SU-DHL-6 (cell line): ENCODE measurements at regions not wholly inside any gene's neighbourhood (a gene's known extent, or its start where the extent isn't known, plus 50 kb on each side); places are given as distances from the start of the nearest gene placed in this dataset.

Experiments
- CTCF ChIP-seq: fragments of 200-600 bp; sonication (generic); IDR thresholded peaks from one replicate; pipeline ENCODE4 v1.5.1; 2017; ENCODE audit warnings: antibody characterized with exemption, mild to moderate bottlenecking, low read length, moderate library complexity; ENCODE audit not compliant: insufficient read depth, poor library complexity, severe bottlenecking
- EZH2phosphoT487 ChIP-seq: fragments of 200-600 bp; sonication (generic), shearing (Covaris generic); conservative IDR thresholded peaks from 2 replicates; pipeline ENCODE4 v1.6.1; 2018; ENCODE audit warnings: mild to moderate bottlenecking, antibody characterized with exemption, low read length, moderate library complexity, mixed read lengths

GRCh38 chr14:42241101-42241500 lies 634.4 kb downstream of the LRFN5 start:
- TF ChIP-seq CTCF: no peak
- TF ChIP-seq EZH2phosphoT487: no peak
